ENCODE measurements at regions not wholly inside any gene's neighbourhood (a gene's known extent, or its start where the extent isn't known, plus 50 kb on each side); places are given as distances from the start of the nearest gene placed in this dataset.
A peak's percentile ranks its signal among the peaks of the same experiment; 100 is the strongest.

DNA sequence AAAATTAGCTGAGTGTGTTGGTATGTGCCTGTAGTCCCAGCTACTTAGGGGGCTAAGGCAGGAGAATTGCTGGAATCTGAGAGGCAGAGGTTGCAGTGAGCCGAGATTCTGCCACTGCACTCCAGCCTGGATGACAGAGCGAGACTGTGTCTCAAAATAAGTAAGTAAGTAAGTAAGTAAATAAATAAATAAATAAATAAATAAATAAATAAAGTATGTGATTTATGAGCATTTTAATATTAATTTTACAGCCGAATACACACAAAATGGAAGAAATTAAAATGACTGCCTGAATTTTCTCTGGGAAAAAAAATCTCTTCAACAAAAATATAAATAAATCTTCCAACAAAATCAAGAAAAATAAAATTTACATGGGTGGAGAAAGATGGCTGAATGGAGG, 740.7 kb downstream of the CDH18 start:
- no peak for TF ChIP-seq CTCF (IDR thresholded peaks at IDR 0.05)
- TF ChIP-seq POLR2AphosphoS5 (IDR thresholded peaks at IDR 0.05), result no peak
- no peak for TF ChIP-seq POLR2A (IDR thresholded peaks at IDR 0.05)
- intact Hi-C loops (cut with DNase I; ENCODE audit: low total_unique reads), result loop anchor here (5.0 kb wide), 1 partner anchor 140 kb away; no protein-coding TSS in a partner anchor
- Histone ChIP-seq H3K27ac (no peak overlapping the region), H3K9me3 (no peaks in the 10 kb centered on the region), H3K36me3 (no peaks in the 10 kb centered on the region), H3K4me1 (no peaks in the 10 kb centered on the region), H3K27me3 (no peaks in the 10 kb centered on the region), H3K4me3 (no peak overlapping the region)
- DNase-seq (ENCODE audit: low spot score in 2 of 2), result no peak

DNA sequence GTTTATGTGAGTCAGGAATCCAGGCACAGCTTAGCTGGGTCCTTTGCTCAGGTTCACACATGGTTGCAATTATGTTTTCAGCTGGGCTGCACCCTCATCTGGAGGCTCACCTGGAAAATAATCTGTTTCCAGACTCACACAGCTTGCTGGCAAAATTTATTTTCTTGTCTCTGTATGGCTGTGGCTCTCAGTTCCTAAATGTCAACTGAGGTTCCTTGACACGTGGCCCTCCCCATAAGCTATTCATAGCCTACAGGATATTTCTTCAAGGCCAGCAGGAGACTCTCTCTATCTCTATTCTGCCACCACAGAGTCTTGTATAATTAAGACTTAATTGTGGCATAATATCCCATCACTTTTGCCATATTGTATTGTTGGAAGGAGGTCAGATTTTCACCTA, 732.0 kb downstream of the CDH18 start:
- intact Hi-C loops (cut with DNase I; ENCODE audit: low total_unique reads), result no loop called here
- no peak overlapping the region for H3K4me3 ChIP-seq
- no peaks in the 10 kb centered on the region for H3K36me3 ChIP-seq
- no peak overlapping the region for H3K27ac ChIP-seq
- no peak for DNase-seq (ENCODE audit: low spot score in 2 of 2)
- no peaks in the 10 kb centered on the region for H3K27me3 ChIP-seq
- H3K9me3 ChIP-seq, result no peaks in the 10 kb centered on the region
- TF ChIP-seq POLR2AphosphoS5 (IDR thresholded peaks at IDR 0.05) (no peak), CTCF (IDR thresholded peaks at IDR 0.05) (no peak)
- no peaks in the 10 kb centered on the region for H3K4me1 ChIP-seq

GRCh38 chr5:19258686-19259085, 729.3 kb downstream of the CDH18 start:
- TF ChIP-seq POLR2A (IDR thresholded peaks at IDR 0.05) (no peak), POLR2AphosphoS5 (IDR thresholded peaks at IDR 0.05) (no peak), CTCF (IDR thresholded peaks at IDR 0.05) (no peak)
- peak in 1 of 2 donors; percentile 38 for DNase-seq (ENCODE audit: low spot score in 2 of 2)
- Histone ChIP-seq H3K27me3 (no peaks in the 10 kb centered on the region), H3K9me3 (no peaks in the 10 kb centered on the region), H3K36me3 (no peaks in the 10 kb centered on the region), H3K27ac (no peak overlapping the region), H3K4me3 (no peak overlapping the region), H3K4me1 (no peaks in the 10 kb centered on the region)
- intact Hi-C loops (cut with DNase I; ENCODE audit: low total_unique reads), result no loop called here

DNA sequence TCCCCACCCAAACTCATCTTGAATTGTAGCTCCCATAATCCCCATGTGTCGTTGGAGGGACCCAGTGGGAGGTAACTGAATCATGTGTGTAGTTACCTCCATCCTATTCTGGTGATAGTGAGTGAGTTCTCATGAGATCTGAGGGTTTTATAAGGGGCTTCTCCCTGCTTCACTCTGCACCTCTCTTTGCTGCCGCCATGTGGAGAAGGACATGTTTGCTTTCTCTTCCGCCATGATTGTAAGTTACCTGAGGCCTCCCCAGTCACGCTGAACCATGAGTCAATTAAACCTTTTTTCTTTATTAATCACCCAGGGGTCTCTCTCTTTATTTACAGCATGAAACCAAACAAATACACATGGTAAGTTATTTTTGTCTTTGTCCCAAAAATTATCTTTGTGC, 726.1 kb downstream of the CDH18 start:
- no peak for DNase-seq (ENCODE audit: low spot score in 2 of 2)
- intact Hi-C loops (cut with DNase I; ENCODE audit: low total_unique reads), result no loop called here
- no peaks in the 10 kb centered on the region for H3K27me3 ChIP-seq
- no peak overlapping the region for H3K4me3 ChIP-seq
- no peaks in the 10 kb centered on the region for H3K9me3 ChIP-seq
- H3K4me1 ChIP-seq, result no peaks in the 10 kb centered on the region
- no peaks in the 10 kb centered on the region for H3K36me3 ChIP-seq
- no peak for TF ChIP-seq POLR2AphosphoS5 (IDR thresholded peaks at IDR 0.05)
- TF ChIP-seq POLR2A (IDR thresholded peaks at IDR 0.05), result no peak
- TF ChIP-seq CTCF (IDR thresholded peaks at IDR 0.05), result no peak
- H3K27ac ChIP-seq, result no peak overlapping the region

- Histone ChIP-seq H3K27ac (no peak overlapping the region), H3K27me3 (no peaks in the 10 kb centered on the region), H3K4me1 (no peaks in the 10 kb centered on the region), H3K4me3 (no peak overlapping the region), H3K36me3 (no peaks in the 10 kb centered on the region), H3K9me3 (no peaks in the 10 kb centered on the region)
- TF ChIP-seq CTCF (IDR thresholded peaks at IDR 0.05) (no peak), POLR2AphosphoS5 (IDR thresholded peaks at IDR 0.05) (no peak), POLR2A (IDR thresholded peaks at IDR 0.05) (no peak)
- no peak for DNase-seq (ENCODE audit: low spot score in 2 of 2)
- intact Hi-C loops (cut with DNase I; ENCODE audit: low total_unique reads), result no loop called here
Observed at GRCh38 chr5:19264821-19265220, 723.2 kb downstream of the CDH18 start.

Data from breast epithelium (tissue), 4 donors.